ENCODE measurements at regions not wholly inside any gene's neighbourhood (a gene's known extent, or its start where the extent isn't known, plus 50 kb on each side); places are given as distances from the start of the nearest gene placed in this dataset.

DNA sequence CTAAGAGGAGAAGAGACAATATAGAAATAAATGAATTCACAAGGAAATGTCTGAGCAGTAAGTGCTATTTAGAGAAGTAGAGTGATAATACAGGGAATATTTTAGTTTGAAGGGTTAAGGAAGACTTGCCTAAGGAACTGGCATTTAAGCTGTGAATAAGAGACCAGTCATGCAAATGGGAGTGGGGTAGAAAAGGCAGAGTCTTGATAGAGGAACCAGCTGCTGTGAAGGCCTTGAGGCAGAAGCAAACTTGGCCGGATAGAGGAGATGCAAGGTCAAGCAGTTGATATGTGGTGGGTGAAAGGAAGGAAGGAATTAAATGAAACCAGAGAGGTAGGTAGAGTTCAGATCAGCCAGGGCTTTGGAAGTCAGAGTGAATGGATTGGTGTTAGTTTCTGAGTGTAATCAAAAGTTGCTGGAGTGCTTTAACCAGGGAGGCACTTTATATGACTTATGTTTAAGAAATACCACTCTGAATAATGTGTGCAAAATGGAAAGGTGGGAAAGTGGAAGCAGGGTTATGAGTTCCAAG lies 198.4 kb upstream of the SESN3 start:
- Histone ChIP-seq H3K36me3 (replicated peaks in 1 of 2; ENCODE audit: control insufficient read depth in 1 of 2, insufficient read depth in 2 of 2, low read length in 1 of 2) (no peaks in the 10 kb centered on the region), H3F3A (replicated peaks; ENCODE audit: insufficient read depth) (no peaks in the 10 kb centered on the region), H3K4me3 (ENCODE audit: low read depth in 2 of 2, low read length in 1 of 2) (no peak overlapping the region), H3K4me1 (ENCODE audit: control insufficient read depth in 1 of 2, insufficient read depth in 2 of 2, low read depth in 1 of 2, low read length in 1 of 2) (no peaks in the 10 kb centered on the region), H3K27ac (ENCODE audit: low read depth in 2 of 2, low read length in 1 of 2) (no peak overlapping the region), H3K27me3 (ENCODE audit: insufficient read depth) (no peaks in the 10 kb centered on the region), H4K20me1 (ENCODE audit: insufficient read depth) (no peaks in the 10 kb centered on the region), H3K4me2 (no peak overlapping the region), H2AFZ (ENCODE audit: low read depth) (no peak overlapping the region), H3K9me2 (no peaks in the 10 kb centered on the region), H3K9ac (no peak overlapping the region), H3K9me3 (no peaks in the 10 kb centered on the region), H3K79me2 (ENCODE audit: insufficient read depth) (no peaks in the 10 kb centered on the region)
- ChIA-PET POLR2A (no interaction called here), CTCF (interaction anchor here (1.3 kb wide), 1 partner anchor 276 kb away, joined by 3 read pairs; no protein-coding TSS in a partner anchor)
- WGBS (ENCODE audit: low lambda C conversion rate), result 47% methylated on average over 1 of the region's 1 CpG
- DNase-seq, result no peak
- TF ChIP-seq RCOR1 (IDR thresholded peaks at IDR 0.05; ENCODE audit: low read length), result no peak
- no peak for TF ChIP-seq GATA2 (CRISPR knock-in tag; IDR thresholded peaks at IDR 0.05)
- TF ChIP-seq, protein P1, sequence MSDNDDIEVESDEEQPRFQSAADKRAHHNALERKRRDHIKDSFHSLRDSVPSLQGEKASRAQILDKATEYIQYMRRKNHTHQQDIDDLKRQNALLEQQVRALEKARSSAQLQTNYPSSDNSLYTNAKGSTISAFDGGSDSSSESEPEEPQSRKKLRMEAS (IDR thresholded peaks at IDR 0.05; ENCODE audit: low read depth), result no peak
- TF ChIP-seq MEF2A (IDR thresholded peaks at IDR 0.05; ENCODE audit: borderline replicate concordance, low read depth), result no peak
- no peak for TF ChIP-seq SMC3 (IDR thresholded peaks at IDR 0.05; ENCODE audit: low read depth, low read length)
- TF ChIP-seq EP300 (IDR thresholded peaks at IDR 0.05; ENCODE audit: borderline replicate concordance in 1 of 2, low read depth in 1 of 2, low read length in 1 of 2), result no peak
- no peak for TF ChIP-seq YY1 (IDR thresholded peaks at IDR 0.05; ENCODE audit: low read depth)
- no peak for TF ChIP-seq ELF1 (IDR thresholded peaks at IDR 0.05)
- no peak for TF ChIP-seq RXRA (IDR thresholded peaks at IDR 0.05; ENCODE audit: borderline replicate concordance, low read depth)
- no peak for TF ChIP-seq RAD21 (IDR thresholded peaks at IDR 0.05; ENCODE audit: low read length)
- no peak for TF ChIP-seq POLR2AphosphoS5 (IDR thresholded peaks at IDR 0.05; ENCODE audit: low read depth, low read length)
- no peak for TF ChIP-seq SIN3A (IDR thresholded peaks at IDR 0.05; ENCODE audit: borderline replicate concordance, low read depth, low read length)
- TF ChIP-seq, protein P2, sequence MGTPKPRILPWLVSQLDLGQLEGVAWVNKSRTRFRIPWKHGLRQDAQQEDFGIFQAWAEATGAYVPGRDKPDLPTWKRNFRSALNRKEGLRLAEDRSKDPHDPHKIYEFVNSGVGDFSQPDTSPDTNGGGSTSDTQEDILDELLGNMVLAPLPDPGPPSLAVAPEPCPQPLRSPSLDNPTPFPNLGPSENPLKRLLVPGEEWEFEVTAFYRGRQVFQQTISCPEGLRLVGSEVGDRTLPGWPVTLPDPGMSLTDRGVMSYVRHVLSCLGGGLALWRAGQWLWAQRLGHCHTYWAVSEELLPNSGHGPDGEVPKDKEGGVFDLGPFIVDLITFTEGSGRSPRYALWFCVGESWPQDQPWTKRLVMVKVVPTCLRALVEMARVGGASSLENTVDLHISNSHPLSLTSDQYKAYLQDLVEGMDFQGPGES (IDR thresholded peaks at IDR 0.05; ENCODE audit: low read depth, low read length), result no peak
- TF ChIP-seq TAF1 (IDR thresholded peaks at IDR 0.05; ENCODE audit: borderline replicate concordance, low read depth, low read length), result no peak
- TF ChIP-seq, protein P3, sequence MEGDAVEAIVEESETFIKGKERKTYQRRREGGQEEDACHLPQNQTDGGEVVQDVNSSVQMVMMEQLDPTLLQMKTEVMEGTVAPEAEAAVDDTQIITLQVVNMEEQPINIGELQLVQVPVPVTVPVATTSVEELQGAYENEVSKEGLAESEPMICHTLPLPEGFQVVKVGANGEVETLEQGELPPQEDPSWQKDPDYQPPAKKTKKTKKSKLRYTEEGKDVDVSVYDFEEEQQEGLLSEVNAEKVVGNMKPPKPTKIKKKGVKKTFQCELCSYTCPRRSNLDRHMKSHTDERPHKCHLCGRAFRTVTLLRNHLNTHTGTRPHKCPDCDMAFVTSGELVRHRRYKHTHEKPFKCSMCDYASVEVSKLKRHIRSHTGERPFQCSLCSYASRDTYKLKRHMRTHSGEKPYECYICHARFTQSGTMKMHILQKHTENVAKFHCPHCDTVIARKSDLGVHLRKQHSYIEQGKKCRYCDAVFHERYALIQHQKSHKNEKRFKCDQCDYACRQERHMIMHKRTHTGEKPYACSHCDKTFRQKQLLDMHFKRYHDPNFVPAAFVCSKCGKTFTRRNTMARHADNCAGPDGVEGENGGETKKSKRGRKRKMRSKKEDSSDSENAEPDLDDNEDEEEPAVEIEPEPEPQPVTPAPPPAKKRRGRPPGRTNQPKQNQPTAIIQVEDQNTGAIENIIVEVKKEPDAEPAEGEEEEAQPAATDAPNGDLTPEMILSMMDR (IDR thresholded peaks at IDR 0.05), result no peak
- TF ChIP-seq NFIC (IDR thresholded peaks at IDR 0.05; ENCODE audit: borderline replicate concordance), result no peak
- TF ChIP-seq FOXJ3 (CRISPR knock-in tag; IDR thresholded peaks at IDR 0.05), result no peak
- no peak for TF ChIP-seq TEAD4 (IDR thresholded peaks at IDR 0.05; ENCODE audit: borderline replicate concordance, insufficient read depth)
